ENCODE measurements at regions not wholly inside any gene's neighbourhood (a gene's known extent, or its start where the extent isn't known, plus 50 kb on each side); places are given as distances from the start of the nearest gene placed in this dataset.

- TF ChIP-seq, protein P1, sequence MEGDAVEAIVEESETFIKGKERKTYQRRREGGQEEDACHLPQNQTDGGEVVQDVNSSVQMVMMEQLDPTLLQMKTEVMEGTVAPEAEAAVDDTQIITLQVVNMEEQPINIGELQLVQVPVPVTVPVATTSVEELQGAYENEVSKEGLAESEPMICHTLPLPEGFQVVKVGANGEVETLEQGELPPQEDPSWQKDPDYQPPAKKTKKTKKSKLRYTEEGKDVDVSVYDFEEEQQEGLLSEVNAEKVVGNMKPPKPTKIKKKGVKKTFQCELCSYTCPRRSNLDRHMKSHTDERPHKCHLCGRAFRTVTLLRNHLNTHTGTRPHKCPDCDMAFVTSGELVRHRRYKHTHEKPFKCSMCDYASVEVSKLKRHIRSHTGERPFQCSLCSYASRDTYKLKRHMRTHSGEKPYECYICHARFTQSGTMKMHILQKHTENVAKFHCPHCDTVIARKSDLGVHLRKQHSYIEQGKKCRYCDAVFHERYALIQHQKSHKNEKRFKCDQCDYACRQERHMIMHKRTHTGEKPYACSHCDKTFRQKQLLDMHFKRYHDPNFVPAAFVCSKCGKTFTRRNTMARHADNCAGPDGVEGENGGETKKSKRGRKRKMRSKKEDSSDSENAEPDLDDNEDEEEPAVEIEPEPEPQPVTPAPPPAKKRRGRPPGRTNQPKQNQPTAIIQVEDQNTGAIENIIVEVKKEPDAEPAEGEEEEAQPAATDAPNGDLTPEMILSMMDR (IDR thresholded peaks at IDR 0.05; ENCODE audit: low read depth, low read length, missing control alignments), result no peak
- DNase-seq (ENCODE audit: extremely low read depth, low read depth), result no peak
- H3K4me3 ChIP-seq (replicated peaks; ENCODE audit: low read depth, low read length), result no peak overlapping the region
Measured at GRCh38 chr4:180946188-180946587, 1297.0 kb upstream of the TENM3 start.

- DNase-seq (ENCODE audit: extremely low read depth, low read depth), result no peak
- TF ChIP-seq, protein P1 (IDR thresholded peaks at IDR 0.05; ENCODE audit: low read depth, low read length, missing control alignments), result no peak
- H3K4me3 ChIP-seq (replicated peaks; ENCODE audit: low read depth, low read length), result no peak overlapping the region
Measured at GRCh38 chr4:180947425-180947824, 1295.8 kb upstream of the TENM3 start.

DNA sequence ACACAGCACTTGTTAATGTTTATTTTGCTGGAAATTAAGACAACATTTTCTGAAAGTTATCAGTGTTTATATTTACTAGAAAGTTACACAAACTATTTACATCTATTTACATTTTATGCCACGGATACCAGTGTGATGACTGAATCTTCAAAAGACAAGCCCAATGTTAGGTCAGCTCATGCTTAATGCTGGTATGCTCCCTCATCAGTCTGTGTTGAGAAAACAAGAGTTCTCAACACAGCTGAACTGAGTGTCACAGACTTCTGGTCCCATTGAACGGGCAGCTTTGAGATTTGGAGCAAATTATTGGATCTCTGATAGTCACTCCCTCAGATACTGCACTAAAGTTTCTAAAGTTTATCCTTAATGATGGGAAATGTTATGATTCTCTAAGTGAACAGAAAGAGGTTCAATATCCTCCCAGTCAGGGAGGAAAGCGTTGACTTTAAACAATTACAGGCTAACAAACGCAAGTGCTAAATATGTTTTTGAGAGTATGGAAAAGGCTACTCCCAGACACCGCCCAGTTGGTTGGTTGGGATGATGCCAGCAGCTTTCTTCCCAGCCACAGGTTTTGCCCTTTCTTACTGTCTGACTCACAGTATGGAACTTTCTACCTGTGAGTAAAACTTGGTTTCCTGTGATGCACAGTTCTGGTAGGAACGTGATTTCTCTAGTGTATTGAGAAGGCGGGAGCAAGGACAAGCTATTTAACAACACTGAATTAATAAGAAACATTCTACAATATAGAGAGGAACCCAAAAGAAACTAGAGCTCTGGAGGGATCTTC is 1293.6 kb upstream of the TENM3 start:
- TF ChIP-seq, protein P1 (IDR thresholded peaks at IDR 0.05; ENCODE audit: low read depth, low read length, missing control alignments), result no peak
- no peak overlapping the region for H3K4me3 ChIP-seq (replicated peaks; ENCODE audit: low read depth, low read length)
- DNase-seq (ENCODE audit: extremely low read depth, low read depth), result no peak

- DNase-seq (ENCODE audit: extremely low read depth, low read depth), result no peak
- H3K4me3 ChIP-seq (replicated peaks; ENCODE audit: low read depth, low read length), result no peak overlapping the region
- TF ChIP-seq, protein P1 (IDR thresholded peaks at IDR 0.05; ENCODE audit: low read depth, low read length, missing control alignments), result no peak
Measured at GRCh38 chr4:180950377-180950776, 1292.8 kb upstream of the TENM3 start.

DNA sequence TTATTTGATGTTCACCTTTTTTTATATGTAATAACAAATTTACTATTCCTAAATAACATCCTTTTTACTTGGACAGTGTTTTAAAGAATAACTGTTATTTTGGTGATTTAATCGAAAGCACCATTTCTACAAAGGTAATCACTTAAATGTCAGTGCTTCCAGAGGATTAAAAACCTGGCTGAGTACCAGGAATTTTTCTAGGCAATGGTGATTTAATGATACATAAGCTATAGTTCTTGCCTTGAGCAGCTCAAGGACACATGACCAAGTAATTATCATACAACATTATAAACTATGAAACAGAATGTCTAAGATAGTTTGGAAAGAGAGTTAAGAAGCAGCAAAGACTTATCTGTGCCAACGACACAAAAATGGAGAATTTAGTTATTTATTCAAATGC is 1291.9 kb upstream of the TENM3 start:
- DNase-seq (ENCODE audit: extremely low read depth, low read depth), result no peak
- TF ChIP-seq, protein P1 (IDR thresholded peaks at IDR 0.05; ENCODE audit: low read depth, low read length, missing control alignments), result no peak
- H3K4me3 ChIP-seq (replicated peaks; ENCODE audit: low read depth, low read length), result no peak overlapping the region

DNA sequence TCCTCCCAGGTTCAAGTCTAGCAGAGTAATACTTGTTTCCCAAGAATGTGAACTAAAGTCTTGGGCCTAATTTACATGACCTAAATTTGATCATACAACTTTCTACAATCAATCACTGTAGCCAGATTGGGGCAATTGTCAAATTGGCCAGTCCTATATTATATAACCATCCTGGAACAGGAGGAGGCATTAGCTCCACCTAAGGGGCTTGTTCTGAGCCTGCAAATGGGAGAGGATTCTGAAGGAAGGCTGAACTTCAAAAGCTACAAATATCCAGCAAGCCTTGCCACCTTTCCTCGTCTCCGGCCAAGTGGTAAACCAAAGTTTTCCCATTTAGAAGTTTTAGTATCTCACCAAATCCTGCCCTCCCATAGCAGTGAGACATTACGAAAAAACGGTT is 1289.6 kb upstream of the TENM3 start:
- TF ChIP-seq, protein P1 (IDR thresholded peaks at IDR 0.05; ENCODE audit: low read depth, low read length, missing control alignments), result no peak
- no peak overlapping the region for H3K4me3 ChIP-seq (replicated peaks; ENCODE audit: low read depth, low read length)
- DNase-seq (ENCODE audit: extremely low read depth, low read depth), result no peak

All from HFF-Myc (cell line).